Mesenchymal stem cell (in vitro differentiated cells and primary cell): ENCODE measurements at regions not wholly inside any gene's neighbourhood (a gene's known extent, or its start where the extent isn't known, plus 50 kb on each side); places are given as distances from the start of the nearest gene placed in this dataset.

ENCODE experiments used
- DNase-seq: peaks from one replicate; pipeline ENCODE4 v3.0.0-alpha.2; 2013
- H2AFZ ChIP-seq: one replicate; pipeline ENCODE4 v1.6.1; 2013; ENCODE audit warnings: low read depth, mild to moderate bottlenecking, control low read depth, inconsistent platforms, low read length, moderate library complexity
- H2AK5ac ChIP-seq: 2 replicates; pipeline ENCODE4 v1.6.1; 2013; ENCODE audit warnings: low read length, moderate library complexity, mild to moderate bottlenecking, inconsistent platforms; ENCODE audit not compliant: severe bottlenecking
- H2BK120ac ChIP-seq: one replicate; pipeline ENCODE4 v1.6.1; 2013; ENCODE audit warnings: low read depth, mild to moderate bottlenecking, inconsistent platforms, low read length, moderate library complexity
- H2BK12ac ChIP-seq, 2 experiments: one replicate each; pipeline ENCODE4 v1.6.1; 2013; ENCODE audit warnings: inconsistent platforms in 2 of 2, low read length in 2 of 2, mild to moderate bottlenecking in 2 of 2, moderate library complexity in 2 of 2, control low read depth in 1 of 2
- H2BK15ac ChIP-seq: one replicate; pipeline ENCODE4 v1.6.1; 2013; ENCODE audit warnings: mild to moderate bottlenecking, low read depth, inconsistent platforms; ENCODE audit not compliant: poor library complexity, severe bottlenecking
- H2BK5ac ChIP-seq: 2 replicates; pipeline ENCODE4 v1.6.1; 2013; ENCODE audit warnings: low read depth, mild to moderate bottlenecking, low read length, control low read depth, inconsistent platforms; ENCODE audit not compliant: poor library complexity, severe bottlenecking
- H3K14ac ChIP-seq, 2 experiments: one replicate each; pipeline ENCODE4 v1.6.1; 2013; ENCODE audit warnings: inconsistent platforms in 2 of 2, low read length in 2 of 2, control low read depth in 1 of 2, mild to moderate bottlenecking in 1 of 2, moderate library complexity in 1 of 2
- H3K18ac ChIP-seq, 2 experiments: one replicate each; pipeline ENCODE4 v1.6.1; 2013; ENCODE audit warnings: inconsistent platforms in 2 of 2, low read length in 2 of 2, control low read depth in 1 of 2, low read depth in 1 of 2, mild to moderate bottlenecking in 1 of 2
- H3K23ac ChIP-seq, 2 experiments: one replicate each; pipeline ENCODE4 v1.6.1; 2013; ENCODE audit warnings: inconsistent platforms in 2 of 2, low read length in 2 of 2, mild to moderate bottlenecking in 2 of 2, moderate library complexity in 2 of 2, control low read depth in 1 of 2
- H3K27ac ChIP-seq: 2 replicates; pipeline ENCODE4 v1.5.1; 2013; ENCODE audit warnings: mild to moderate bottlenecking, moderate library complexity, low read length, control low read depth, inconsistent platforms; ENCODE audit not compliant: poor library complexity, severe bottlenecking
- H3K27me3 ChIP-seq, 2 experiments: 2 replicates each; pipeline versions ENCODE4 v1.6.1 to v1.7.0; 2013; ENCODE audit warnings: low read length in 2 of 2, mild to moderate bottlenecking in 2 of 2, moderate library complexity in 2 of 2, control low read depth in 1 of 2, inconsistent platforms in 1 of 2; ENCODE audit not compliant: control insufficient read depth in 1 of 2, insufficient read depth in 1 of 2
- H3K36me3 ChIP-seq, 2 experiments: 2 replicates each; pipeline versions ENCODE4 v1.6.1 to v1.7.0; 2013; ENCODE audit warnings: low read length in 2 of 2, control low read depth in 1 of 2, inconsistent platforms in 1 of 2, low read depth in 1 of 2, mild to moderate bottlenecking in 1 of 2; ENCODE audit not compliant: insufficient read depth in 2 of 2, control insufficient read depth in 1 of 2
- H3K4ac ChIP-seq, 2 experiments: one replicate each; pipeline ENCODE4 v1.6.1; 2013; ENCODE audit warnings: inconsistent platforms in 2 of 2, low read length in 2 of 2, mild to moderate bottlenecking in 2 of 2, moderate library complexity in 2 of 2, control low read depth in 1 of 2, low read depth in 1 of 2
- H3K4me1 ChIP-seq: 2 replicates; pipeline ENCODE4 v1.6.1; 2013; ENCODE audit warnings: low read depth, low read length, control low read depth; ENCODE audit not compliant: control insufficient read depth, insufficient read depth
- H3K4me2 ChIP-seq: 2 replicates; pipeline ENCODE4 v1.6.1; 2013; ENCODE audit warnings: low read length, mild to moderate bottlenecking, inconsistent platforms; ENCODE audit not compliant: poor library complexity, severe bottlenecking
- H3K4me3 ChIP-seq, 2 experiments: 2 replicates each; pipeline versions ENCODE4 v1.5.1 to v1.7.0; 2013; ENCODE audit warnings: low read length in 2 of 2, mild to moderate bottlenecking in 2 of 2, control low read depth in 1 of 2, low read depth in 1 of 2; ENCODE audit not compliant: insufficient read depth in 1 of 2
- H3K79me1 ChIP-seq: replicated peaks from 2 replicates; pipeline ENCODE4 v1.6.1; 2013; ENCODE audit warnings: mild to moderate bottlenecking, control low read depth, low read length, inconsistent platforms; ENCODE audit not compliant: poor library complexity, severe bottlenecking
- H3K9ac ChIP-seq: 2 replicates; pipeline ENCODE4 v1.7.0; 2013; ENCODE audit warnings: mild to moderate bottlenecking, low read length, moderate library complexity
- H3K9me3 ChIP-seq: 2 replicates; pipeline ENCODE4 v1.7.0; 2013; ENCODE audit warnings: mild to moderate bottlenecking, low read length; ENCODE audit not compliant: control insufficient read depth
- H4K8ac ChIP-seq: one replicate; pipeline ENCODE4 v1.6.1; 2013; ENCODE audit warnings: inconsistent platforms, mild to moderate bottlenecking, low read length, moderate library complexity
- H4K91ac ChIP-seq: one replicate; pipeline ENCODE4 v1.6.1; 2013; ENCODE audit warnings: mild to moderate bottlenecking, low read length, inconsistent platforms
- WGBS: methylation state at CpG from one replicate; pipeline ENCODE4 v1.1.7; 2013; ENCODE audit warnings: mixed read lengths; 5-methylcytosine and 5-hydroxymethylcytosine counted together

DNA sequence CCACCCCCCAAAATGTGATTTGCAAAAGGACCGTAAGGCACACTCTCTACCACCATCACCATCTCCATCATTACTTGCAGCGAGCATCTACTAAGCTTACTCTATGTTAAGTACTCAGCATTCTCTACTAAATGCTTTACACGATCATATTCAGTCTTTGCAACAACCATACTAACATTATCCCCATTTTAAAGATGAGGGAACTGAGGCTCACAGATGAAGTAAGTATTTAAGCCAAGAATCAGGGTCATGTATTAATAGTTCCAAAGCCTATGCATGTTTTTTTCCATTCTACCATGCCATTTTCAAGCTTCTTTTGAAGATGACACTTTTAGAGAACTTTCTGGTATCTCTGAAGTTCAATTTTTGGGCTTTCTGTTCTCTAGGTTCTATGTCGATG is 121.7 kb upstream of the ANKRD55 start:
- H3K27me3 ChIP-seq, result no peaks in the 10 kb centered on the region
- no peak overlapping the region for H3K4me2 ChIP-seq
- no peak overlapping the region for H4K8ac ChIP-seq
- peaks cover 6% of the 10 kb centered on the region for H3K4me1 ChIP-seq
- no peak overlapping the region for H2AFZ ChIP-seq
- no peak overlapping the region for H3K4me3 ChIP-seq
- no peak overlapping the region for H2BK120ac ChIP-seq
- no peak overlapping the region for H3K18ac ChIP-seq
- no peak overlapping the region for H3K14ac ChIP-seq
- H3K27ac ChIP-seq, result no peak overlapping the region
- no peaks in the 10 kb centered on the region for H3K9me3 ChIP-seq
- H3K4ac ChIP-seq, result no peak overlapping the region
- no peak overlapping the region for H4K91ac ChIP-seq
- H3K79me1 ChIP-seq, result no peaks in the 10 kb centered on the region
- H3K36me3 ChIP-seq, result no peaks in the 10 kb centered on the region
- no peak overlapping the region for H2BK15ac ChIP-seq
- no peak overlapping the region for H3K23ac ChIP-seq
- no peak overlapping the region for H3K9ac ChIP-seq
- H2AK5ac ChIP-seq, result peak overlapping the region; percentile 27
- no peak overlapping the region for H2BK12ac ChIP-seq
- no peak for DNase-seq
- 100% methylated on average over 3 of the region's 4 CpGs for whole genome bisulfite sequencing
- H2BK5ac ChIP-seq, result peak overlapping the region; percentile 25

DNA sequence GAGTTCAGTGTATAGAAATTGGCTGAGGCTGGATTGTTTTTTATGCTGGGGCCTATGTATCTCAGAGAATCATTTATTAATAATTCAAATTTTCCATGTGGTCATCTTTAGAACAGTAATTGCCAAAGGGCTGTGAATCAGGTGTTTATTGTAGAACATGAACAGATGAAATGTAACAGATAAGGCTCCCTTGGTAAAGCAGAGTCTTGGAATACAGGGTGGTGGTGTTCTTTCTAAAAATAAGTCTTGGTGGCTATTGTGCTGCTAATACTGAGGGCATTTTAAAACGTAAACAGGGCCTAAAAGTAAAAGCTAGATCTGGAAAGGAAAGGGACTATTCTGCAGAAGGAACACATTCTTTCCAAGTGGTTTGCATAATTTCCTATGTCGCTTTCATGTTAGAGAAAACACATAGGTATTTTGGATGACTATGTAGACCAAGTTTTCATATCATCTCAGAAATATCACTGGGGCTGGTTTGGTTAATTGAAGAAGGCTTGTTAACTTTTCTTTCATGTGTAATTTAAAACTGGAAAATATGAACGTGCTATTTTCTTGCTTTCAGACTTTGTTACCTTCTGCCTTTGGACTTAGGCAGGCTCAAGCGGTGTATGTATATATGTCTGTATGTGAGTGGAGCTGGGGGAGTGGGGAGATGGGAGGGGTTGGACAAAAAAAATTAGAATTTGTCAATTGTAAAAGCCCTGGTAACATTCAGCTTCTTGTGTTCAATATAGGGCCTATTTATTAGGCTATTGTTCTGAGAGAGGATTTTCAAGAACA is 119.9 kb upstream of the ANKRD55 start:
- H3K18ac ChIP-seq, result no peak overlapping the region
- H3K4me2 ChIP-seq, result no peak overlapping the region
- H3K4me3 ChIP-seq, result no peak overlapping the region
- H2AFZ ChIP-seq, result no peak overlapping the region
- H3K27me3 ChIP-seq, result no peaks in the 10 kb centered on the region
- H3K36me3 ChIP-seq, result no peaks in the 10 kb centered on the region
- peak overlapping the region; percentile 60 for H2AK5ac ChIP-seq
- DNase-seq, result no peak
- H2BK5ac ChIP-seq, result no peak overlapping the region
- no peak overlapping the region for H2BK15ac ChIP-seq
- H3K9ac ChIP-seq, result no peak overlapping the region
- no peak overlapping the region for H2BK120ac ChIP-seq
- H3K79me1 ChIP-seq, result no peaks in the 10 kb centered on the region
- no peak overlapping the region for H3K27ac ChIP-seq
- no peak overlapping the region for H4K8ac ChIP-seq
- H3K4me1 ChIP-seq, result peaks cover 3% of the 10 kb centered on the region
- no peak overlapping the region for H3K14ac ChIP-seq
- H2BK12ac ChIP-seq, result no peak overlapping the region
- no peaks in the 10 kb centered on the region for H3K9me3 ChIP-seq
- no peak overlapping the region for H3K23ac ChIP-seq
- no peak overlapping the region for H3K4ac ChIP-seq
- 81% methylated on average over 4 of the region's 4 CpGs for WGBS
- no peak overlapping the region for H4K91ac ChIP-seq

DNA sequence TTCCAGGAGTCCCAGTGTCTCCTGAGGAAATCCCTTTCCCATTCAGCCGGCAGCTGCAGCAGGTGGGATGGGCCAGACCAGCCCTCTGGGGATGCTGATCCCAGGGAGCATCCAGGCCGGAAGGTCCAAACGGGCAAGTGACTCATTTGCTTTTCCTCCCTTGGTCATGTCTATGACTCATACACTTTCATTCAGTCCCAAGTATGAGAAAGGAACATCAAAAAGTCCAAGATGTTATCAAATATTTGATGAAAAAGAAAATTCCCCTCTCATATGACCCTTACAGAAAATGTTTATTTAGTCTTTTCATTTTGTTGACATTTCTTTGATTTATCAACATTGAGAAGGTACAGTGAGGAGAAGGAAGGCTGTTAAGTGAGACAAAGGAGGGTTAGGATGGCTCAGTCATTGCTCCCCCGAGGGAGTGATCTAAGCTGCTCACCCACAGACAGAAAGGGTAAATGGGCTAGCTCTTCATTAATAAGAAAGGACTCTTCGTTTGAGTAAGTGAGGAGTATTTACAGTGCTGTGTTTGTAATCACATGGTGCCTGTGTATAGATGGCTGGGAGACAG is 117.6 kb upstream of the ANKRD55 start:
- no peak overlapping the region for H3K18ac ChIP-seq
- no peak overlapping the region for H2BK5ac ChIP-seq
- H2AK5ac ChIP-seq, result no peak overlapping the region
- H2BK12ac ChIP-seq, result no peak overlapping the region
- no peaks in the 10 kb centered on the region for H3K9me3 ChIP-seq
- no peaks in the 10 kb centered on the region for H3K36me3 ChIP-seq
- peaks cover 6% of the 10 kb centered on the region for H3K4me1 ChIP-seq
- H3K23ac ChIP-seq, result no peak overlapping the region
- no peaks in the 10 kb centered on the region for H3K27me3 ChIP-seq
- H3K4me2 ChIP-seq, result no peak overlapping the region
- no peak overlapping the region for H4K91ac ChIP-seq
- H3K4ac ChIP-seq, result no peak overlapping the region
- DNase-seq, result peak; percentile 94
- H3K27ac ChIP-seq, result peak overlapping the region; percentile 81
- H3K14ac ChIP-seq, result no peak overlapping the region
- H3K4me3 ChIP-seq, result no peak overlapping the region
- no peak overlapping the region for H2BK15ac ChIP-seq
- no peak overlapping the region for H2AFZ ChIP-seq
- H3K79me1 ChIP-seq, result no peaks in the 10 kb centered on the region
- WGBS, result 0% methylated on average over 4 of the region's 5 CpGs
- no peak overlapping the region for H3K9ac ChIP-seq
- no peak overlapping the region for H4K8ac ChIP-seq
- no peak overlapping the region for H2BK120ac ChIP-seq

DNA sequence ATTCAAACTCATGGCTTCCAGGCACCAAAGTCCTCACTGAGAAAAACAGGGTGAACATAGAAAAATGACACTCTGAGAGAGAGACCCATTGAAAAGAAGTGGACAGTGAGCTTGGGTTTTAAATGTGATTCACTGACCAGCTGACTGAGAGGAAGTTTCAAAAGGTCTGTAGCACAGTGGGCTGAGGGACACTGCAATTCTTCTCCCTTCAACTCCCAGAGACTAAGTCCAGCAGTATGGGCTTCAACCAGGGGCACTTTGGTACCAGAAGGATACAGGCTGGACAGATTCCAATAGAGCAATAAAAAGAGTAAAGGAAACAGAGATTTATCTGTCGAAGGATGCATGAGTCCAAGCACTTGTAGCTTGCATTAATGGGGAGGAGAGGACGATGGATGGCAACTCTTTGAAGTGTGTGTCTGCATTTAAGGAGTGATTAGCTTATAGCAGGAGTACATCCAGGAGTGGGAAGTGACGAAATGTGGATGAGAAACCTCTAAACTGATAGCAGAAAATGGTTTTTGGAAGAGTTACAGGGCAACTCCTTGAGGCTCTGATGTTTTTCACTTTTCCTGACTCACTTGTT is 117.0 kb upstream of the ANKRD55 start:
- DNase-seq, result no peak
- Histone ChIP-seq H2BK12ac (peak overlapping the region in 1 of 2 experiments; percentile 85), H3K14ac (no peak overlapping the region), H4K91ac (no peak overlapping the region), H3K9ac (no peak overlapping the region), H3K4me1 (peaks cover 7% of the 10 kb centered on the region), H3K36me3 (no peaks in the 10 kb centered on the region), H3K23ac (no peak overlapping the region), H2AK5ac (peak overlapping the region; percentile 92), H2BK120ac (peak overlapping the region; percentile 90), H3K9me3 (no peaks in the 10 kb centered on the region), H2BK5ac (no peak overlapping the region), H2AFZ (no peak overlapping the region), H3K27me3 (no peaks in the 10 kb centered on the region), H2BK15ac (no peak overlapping the region), H3K4me2 (no peak overlapping the region), H3K79me1 (no peaks in the 10 kb centered on the region), H3K4ac (peak overlapping the region in 1 of 2 experiments; percentile 40), H3K18ac (peak overlapping the region; percentile 38 to 69), H3K27ac (peak overlapping the region; percentile 81), H3K4me3 (peak overlapping the region in 1 of 2 experiments; percentile 16), H4K8ac (no peak overlapping the region)
- WGBS, result 4% methylated on average over 3 of the region's 3 CpGs
